A549 (cell line): ENCODE measurements at regions not wholly inside any gene's neighbourhood (a gene's known extent, or its start where the extent isn't known, plus 50 kb on each side); places are given as distances from the start of the nearest gene placed in this dataset.

ENCODE experiments used
- ATAC-seq, 2 experiments: fragments of 200-7000 bp in 1 of 2; fragments of >200 bp in 1 of 2; cut with Nextera tagmentation in 1 of 2; cut with Tn5 transposase in 1 of 2; 3 replicates each; pipeline versions ENCODE4 v1.8.0 to v1.9.1; 2018 to 2020; ENCODE audit warnings: mild to moderate bottlenecking in 1 of 2, moderate library complexity in 1 of 2
- CTCF ChIA-PET: fragments of 300-600 bp; sonication (Branson Sonifier 250); formaldehyde crosslinking; extraction: SDS; loops from one replicate; lab custom pipeline; 2021; ENCODE audit warnings: antibody characterized with exemption, inconsistent platforms; lab: Yijun Ruan, JAX
- POLR2A ChIA-PET: fragments of 350-600 bp; formaldehyde crosslinking; extraction: SDS; loops from one replicate; lab custom pipeline; 2021; ENCODE audit warnings: antibody characterized with exemption, inconsistent platforms; lab: Yijun Ruan, JAX
- DNase-seq, 2 experiments: peaks; one replicate each; pipeline versions ENCODE4 v3.0.0 to v3.0.0-alpha.2; 2011 to 2016; ENCODE audit warnings: low read depth in 1 of 2, low spot score in 1 of 2
- FAIRE-seq: peaks from 2 replicates; lab custom pipeline; 2011; peaks lifted over from hg19 to GRCh38; lab: Jason Lieb, UNC
- H3K27ac ChIP-seq, 2 experiments: fragments of >200 bp; sonication (Bioruptor Twin); formaldehyde crosslinking; 3 replicates each; pipeline ENCODE4 v1.5.1; 2016 to 2017
- H3K4me1 ChIP-seq: fragments of >200 bp; sonication (Bioruptor Twin); formaldehyde crosslinking; 3 replicates; pipeline ENCODE4 v1.6.1; 2016
- H3K4me2 ChIP-seq: fragments of >200 bp; sonication (Bioruptor Twin); formaldehyde crosslinking; 3 replicates; pipeline ENCODE4 v1.6.1; 2016
- H3K4me3 ChIP-seq: fragments of >200 bp; sonication (Bioruptor Twin); formaldehyde crosslinking; 3 replicates; pipeline ENCODE4 v1.5.1; 2016
- H3K9me3 ChIP-seq: fragments of >200 bp; sonication (Bioruptor Twin); formaldehyde crosslinking; 3 replicates; pipeline ENCODE4 v1.6.1; 2016
- CBX2 ChIP-seq: fragments of 200-600 bp; sonication (generic); IDR thresholded peaks from 2 replicates; pipeline ENCODE4 v1.6.1; 2016; ENCODE audit warnings: low read depth, mild to moderate bottlenecking, borderline replicate concordance
- CHD2 ChIP-seq: fragments of 150-350 bp; IDR thresholded peaks from 2 replicates; pipeline ENCODE4 v1.6.1; 2014; ENCODE audit warnings: low read length; ENCODE audit not compliant: partially characterized antibody
- FOXS1 ChIP-seq: fragments of 250-450 bp; sonication (Bioruptor Pico); IDR thresholded peaks from 2 replicates; pipeline ENCODE4 v1.5.0; 2020; ENCODE audit warnings: mild to moderate bottlenecking, moderate library complexity
- GATA3 ChIP-seq: IDR thresholded peaks from 2 replicates; pipeline ENCODE4 v1.6.1; 2012; ENCODE audit warnings: borderline replicate concordance
- HDAC2 ChIP-seq: fragments of 200-600 bp; sonication (generic); IDR thresholded peaks from 2 replicates; pipeline ENCODE4 v1.6.1; 2016
- HES2 ChIP-seq: fragments of >200 bp; sonication (Bioruptor Twin); formaldehyde crosslinking; IDR thresholded peaks from 2 replicates; pipeline ENCODE4 v1.6.1; 2016
- HEYL ChIP-seq: fragments of 250-450 bp; sonication (Bioruptor Pico); IDR thresholded peaks from 2 replicates; pipeline ENCODE4 v1.8.0; 2021; ENCODE audit warnings: mild to moderate bottlenecking, moderate library complexity
- HMGXB4 ChIP-seq: fragments of 250-450 bp; sonication (Bioruptor Pico); IDR thresholded peaks from 2 replicates; pipeline ENCODE4 v1.5.0; 2021; ENCODE audit warnings: mild to moderate bottlenecking, moderate library complexity, borderline replicate concordance
- MAX ChIP-seq: IDR thresholded peaks from 2 replicates; pipeline ENCODE4 v1.6.1; 2012
- MYC ChIP-seq: IDR thresholded peaks from 2 replicates; pipeline ENCODE4 v1.6.1; 2012; ENCODE audit warnings: mild to moderate bottlenecking, inconsistent platforms, low read length, improper control_type of control experiment, borderline replicate concordance
- NPAS2 ChIP-seq: fragments of 250-450 bp; sonication (Bioruptor Pico); IDR thresholded peaks from 2 replicates; pipeline ENCODE4 v1.8.0; 2022; ENCODE audit warnings: mild to moderate bottlenecking, moderate library complexity, borderline replicate concordance
- NR3C1 ChIP-seq: fragments of >200 bp; sonication (Bioruptor Twin); formaldehyde crosslinking; IDR thresholded peaks from 3 replicates; pipeline ENCODE4 v1.6.1; 2017
- POLR2A ChIP-seq: IDR thresholded peaks from 2 replicates; pipeline ENCODE4 v1.6.1; 2012; ENCODE audit warnings: mild to moderate bottlenecking, low read length
- RFX5 ChIP-seq: fragments of 450-650 bp; IDR thresholded peaks from 2 replicates; pipeline ENCODE4 v1.7.1; 2014; ENCODE audit warnings: antibody characterized with exemption, mild to moderate bottlenecking, moderate library complexity
- TP53 ChIP-seq: fragments of 250-450 bp; sonication (Bioruptor Pico); IDR thresholded peaks from 2 replicates; pipeline ENCODE4 v1.5.0; 2021; ENCODE audit warnings: mild to moderate bottlenecking, moderate library complexity
- USF2 ChIP-seq: fragments of 450-650 bp; IDR thresholded peaks from 2 replicates; pipeline ENCODE4 v1.6.1; 2014; ENCODE audit warnings: antibody characterized with exemption
- ZFP36 ChIP-seq: fragments of 450-650 bp; IDR thresholded peaks from 2 replicates; pipeline ENCODE4 v1.6.1; 2014; ENCODE audit warnings: borderline replicate concordance; ENCODE audit not compliant: partially characterized antibody
- ZNF302 ChIP-seq: fragments of 250-450 bp; sonication (Bioruptor Pico); IDR thresholded peaks from 2 replicates; pipeline ENCODE4 v1.9.0; 2021; ENCODE audit warnings: inconsistent platforms, mild to moderate bottlenecking, moderate library complexity
- WGBS: methylation state at CpG from one replicate; pipeline ENCODE4 v1.1.6; 2017; ENCODE audit errors: missing lambda C conversion rate; 5-methylcytosine and 5-hydroxymethylcytosine counted together
- TF ChIP-seq, protein P1 (sequence below): IDR thresholded peaks from 2 replicates; pipeline ENCODE4 v1.6.1; 2012
- TF ChIP-seq, protein P2 (sequence below): fragments of >200 bp; sonication (Bioruptor Twin); formaldehyde crosslinking; IDR thresholded peaks from 3 replicates; pipeline ENCODE4 v1.5.1; 2016

DNA sequence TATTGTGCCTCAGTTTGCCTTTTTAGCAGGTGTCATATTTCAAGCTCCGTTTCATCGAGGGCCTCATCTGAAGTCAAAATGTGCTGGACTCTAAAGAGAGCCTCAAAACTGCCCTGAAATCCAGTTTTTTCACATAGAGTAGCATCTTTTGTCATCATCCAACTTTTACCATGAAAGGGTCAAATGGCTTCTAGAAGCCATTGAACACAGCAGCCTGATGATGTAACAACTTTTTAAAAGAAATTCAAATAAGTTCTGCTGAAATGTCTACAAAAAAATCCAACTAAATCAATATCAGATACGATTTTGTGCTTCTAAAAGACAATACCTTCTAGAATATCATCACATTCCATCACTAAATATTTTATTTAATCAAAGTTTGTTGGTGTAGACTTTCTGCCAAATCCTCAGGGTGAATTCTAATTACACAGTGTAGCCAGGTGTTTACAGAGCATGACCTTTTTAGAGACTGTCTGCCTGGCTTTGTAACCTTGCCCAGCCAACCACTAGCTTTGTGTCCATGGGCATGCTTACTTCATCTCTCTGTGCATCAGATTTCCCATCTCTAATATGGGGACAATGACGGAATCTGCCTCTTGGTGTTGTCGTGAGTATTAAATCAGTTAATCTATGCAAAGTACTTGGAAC is 505.0 kb downstream of the EBF1 start:
- Histone ChIP-seq H3K4me2 (no peak overlapping the region), H3K9me3 (no peaks in the 10 kb centered on the region), H3K27ac (no peak overlapping the region), H3K4me1 (no peaks in the 10 kb centered on the region), H3K4me3 (no peak overlapping the region)
- DNase-seq (no peak), FAIRE-seq (no peak), ATAC-seq (no peak)
- ChIA-PET POLR2A (no interaction called here), CTCF (no interaction called here)
- WGBS: 2% methylated on average over 5 of the region's 5 CpGs
- TF ChIP-seq FOXS1 (no peak), HEYL (CRISPR knock-in tag) (no peak), HDAC2 (no peak), CHD2 (no peak), NR3C1 (no peak), POLR2A (no peak), TP53 (CRISPR knock-in tag) (no peak)

DNA sequence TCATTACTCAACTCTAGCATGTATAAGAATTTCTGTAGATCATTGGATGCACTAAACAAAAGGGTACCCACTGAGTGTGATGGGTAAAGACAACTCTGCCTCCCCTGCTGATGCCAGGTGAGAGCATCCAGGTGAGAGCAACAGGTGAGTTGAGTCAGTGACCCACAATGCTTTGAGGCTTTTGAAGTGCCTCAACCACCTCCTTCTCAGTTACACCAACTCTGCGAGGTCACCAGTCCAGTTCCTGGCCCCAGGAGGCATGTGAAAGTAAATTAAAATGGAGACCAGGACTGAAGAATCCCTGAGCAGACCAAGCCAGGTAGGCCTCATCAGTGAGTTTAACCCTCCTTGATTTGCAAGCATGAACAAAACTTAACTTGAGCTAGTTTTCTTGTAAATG is 505.8 kb downstream of the EBF1 start:
- Histone ChIP-seq H3K27ac (no peak overlapping the region), H3K4me3 (no peak overlapping the region), H3K9me3 (no peaks in the 10 kb centered on the region), H3K4me1 (no peaks in the 10 kb centered on the region), H3K4me2 (no peak overlapping the region)
- no peak for FAIRE-seq
- DNase-seq: no peak
- POLR2A ChIA-PET: no interaction called here
- CTCF ChIA-PET: interaction anchor here (0.6 kb wide), 1 partner anchor 10 kb away, joined by 3 read pairs; no protein-coding TSS in a partner anchor
- TF ChIP-seq HMGXB4 (CRISPR knock-in tag) (no peak), HES2 (no peak), ZFP36 (no peak)
- TF ChIP-seq, protein P1, sequence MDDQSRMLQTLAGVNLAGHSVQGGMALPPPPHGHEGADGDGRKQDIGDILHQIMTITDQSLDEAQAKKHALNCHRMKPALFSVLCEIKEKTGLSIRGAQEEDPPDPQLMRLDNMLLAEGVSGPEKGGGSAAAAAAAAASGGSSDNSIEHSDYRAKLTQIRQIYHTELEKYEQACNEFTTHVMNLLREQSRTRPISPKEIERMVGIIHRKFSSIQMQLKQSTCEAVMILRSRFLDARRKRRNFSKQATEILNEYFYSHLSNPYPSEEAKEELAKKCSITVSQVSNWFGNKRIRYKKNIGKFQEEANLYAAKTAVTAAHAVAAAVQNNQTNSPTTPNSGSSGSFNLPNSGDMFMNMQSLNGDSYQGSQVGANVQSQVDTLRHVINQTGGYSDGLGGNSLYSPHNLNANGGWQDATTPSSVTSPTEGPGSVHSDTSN: no peak
- ATAC-seq: no peak
- whole genome bisulfite sequencing: 0% methylated on average over 1 of the region's 1 CpG

- no peak overlapping the region for H3K4me3 ChIP-seq
- WGBS: 6% methylated on average over 7 of the region's 7 CpGs
- CTCF ChIA-PET: no interaction called here
- no peak for DNase-seq
- no peak overlapping the region for H3K27ac ChIP-seq
- H3K4me2 ChIP-seq: no peak overlapping the region
- no peaks in the 10 kb centered on the region for H3K9me3 ChIP-seq
- TF ChIP-seq GATA3 (no peak), USF2 (no peak), POLR2A (no peak), CBX2 (no peak)
- ATAC-seq: no peak
- no peak for FAIRE-seq
- POLR2A ChIA-PET: no interaction called here
- H3K4me1 ChIP-seq: no peaks in the 10 kb centered on the region
Measured at GRCh38 chr5:158591301-158591863, 508.3 kb downstream of the EBF1 start.

GRCh38 chr5:158590746-158591300 is 508.9 kb downstream of the EBF1 start:
- CTCF ChIA-PET: no interaction called here
- TF ChIP-seq, protein P2, sequence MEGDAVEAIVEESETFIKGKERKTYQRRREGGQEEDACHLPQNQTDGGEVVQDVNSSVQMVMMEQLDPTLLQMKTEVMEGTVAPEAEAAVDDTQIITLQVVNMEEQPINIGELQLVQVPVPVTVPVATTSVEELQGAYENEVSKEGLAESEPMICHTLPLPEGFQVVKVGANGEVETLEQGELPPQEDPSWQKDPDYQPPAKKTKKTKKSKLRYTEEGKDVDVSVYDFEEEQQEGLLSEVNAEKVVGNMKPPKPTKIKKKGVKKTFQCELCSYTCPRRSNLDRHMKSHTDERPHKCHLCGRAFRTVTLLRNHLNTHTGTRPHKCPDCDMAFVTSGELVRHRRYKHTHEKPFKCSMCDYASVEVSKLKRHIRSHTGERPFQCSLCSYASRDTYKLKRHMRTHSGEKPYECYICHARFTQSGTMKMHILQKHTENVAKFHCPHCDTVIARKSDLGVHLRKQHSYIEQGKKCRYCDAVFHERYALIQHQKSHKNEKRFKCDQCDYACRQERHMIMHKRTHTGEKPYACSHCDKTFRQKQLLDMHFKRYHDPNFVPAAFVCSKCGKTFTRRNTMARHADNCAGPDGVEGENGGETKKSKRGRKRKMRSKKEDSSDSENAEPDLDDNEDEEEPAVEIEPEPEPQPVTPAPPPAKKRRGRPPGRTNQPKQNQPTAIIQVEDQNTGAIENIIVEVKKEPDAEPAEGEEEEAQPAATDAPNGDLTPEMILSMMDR: no peak
- TF ChIP-seq NPAS2 (CRISPR knock-in tag): no peak
- no peak for TF ChIP-seq RFX5
- TF ChIP-seq MYC: no peak
- no peak for TF ChIP-seq MAX
- no peak for TF ChIP-seq ZNF302 (CRISPR knock-in tag)

More at GRCh38 chr5:158590746-158591300, 508.9 kb downstream of the EBF1 start:
- H3K27ac ChIP-seq: no peak overlapping the region
- POLR2A ChIA-PET: no interaction called here
- ATAC-seq (no peak), FAIRE-seq (no peak), DNase-seq (no peak)
- no peak overlapping the region for H3K4me3 ChIP-seq
- no peaks in the 10 kb centered on the region for H3K9me3 ChIP-seq
- H3K4me1 ChIP-seq: no peaks in the 10 kb centered on the region
- H3K4me2 ChIP-seq: no peak overlapping the region
- 17% methylated on average over 2 of the region's 2 CpGs for WGBS
